ENCODE measurements at regions not wholly inside any gene's neighbourhood (a gene's known extent, or its start where the extent isn't known, plus 50 kb on each side); places are given as distances from the start of the nearest gene placed in this dataset.
A peak's percentile ranks its signal among the peaks of the same experiment; 100 is the strongest.

DNA sequence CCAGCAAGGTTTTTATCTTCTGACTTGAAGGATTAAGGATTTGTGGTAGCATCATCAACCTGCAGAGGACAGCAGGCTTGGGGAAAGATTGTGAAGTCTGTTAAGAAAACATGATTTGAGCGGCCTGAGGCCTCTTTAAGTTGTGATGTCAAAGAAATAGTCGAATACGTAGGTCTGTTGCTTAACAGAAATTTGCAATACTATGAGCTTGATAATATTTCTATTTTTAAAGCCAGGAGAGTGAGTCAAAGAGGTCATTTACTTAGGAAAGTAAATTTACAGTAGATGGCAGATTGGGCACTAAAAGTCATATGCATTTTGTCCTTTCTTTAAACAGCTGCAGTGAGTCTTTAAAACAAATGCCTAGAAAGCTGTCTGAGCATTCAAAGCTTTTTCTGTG is 336.3 kb downstream of the DIPK2A start:
- DNase-seq, result no peak

DNA sequence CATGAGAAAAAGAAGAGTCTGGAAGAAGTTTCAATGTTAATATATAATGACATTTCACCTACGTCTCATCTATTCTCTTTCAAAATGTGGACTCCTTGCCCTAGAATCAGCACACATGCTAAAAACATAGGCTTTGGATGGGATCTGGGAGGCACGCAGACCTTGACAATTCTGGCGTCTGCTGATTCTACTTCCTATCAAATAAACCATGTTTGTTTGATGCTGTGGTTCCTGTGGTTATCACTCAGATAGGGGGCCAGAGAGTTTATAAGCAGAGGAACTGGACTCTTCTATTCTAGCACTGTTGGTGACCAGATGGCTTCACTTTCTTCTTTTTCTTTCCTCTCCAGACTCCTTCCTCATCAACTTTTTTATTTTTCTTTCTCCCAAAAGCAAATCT is 336.8 kb downstream of the DIPK2A start:
- DNase-seq, result no peak

- no peak for DNase-seq
Measured at GRCh38 chr3:144312702-144313101, 341.1 kb downstream of the DIPK2A start.

- DNase-seq, result no peak
Measured at GRCh38 chr3:144314946-144315345, 343.3 kb downstream of the DIPK2A start.

DNA sequence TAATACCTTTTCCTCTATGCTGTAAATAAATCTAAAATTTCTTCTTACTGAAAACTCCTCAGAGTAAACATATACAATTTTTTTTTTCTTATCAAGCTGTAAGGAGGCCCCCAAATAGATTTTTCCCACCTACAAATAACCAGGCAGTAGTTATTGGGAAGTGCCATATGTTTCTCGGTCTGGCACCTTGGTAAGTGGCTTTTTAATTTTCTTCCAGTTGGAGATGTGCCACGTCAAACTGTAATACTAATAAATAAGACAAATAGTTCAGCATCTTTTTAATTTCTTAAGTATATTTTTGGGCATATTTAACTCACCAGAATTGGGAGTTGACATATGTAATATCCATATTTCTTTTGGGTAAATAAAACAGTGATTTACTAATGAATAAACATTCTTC is 346.3 kb downstream of the DIPK2A start:
- no peak for DNase-seq

- no peak for DNase-seq
Measured at GRCh38 chr3:144324076-144324475, 352.5 kb downstream of the DIPK2A start.

- DNase-seq, result no peak
Measured at GRCh38 chr3:144332868-144333267, 361.2 kb downstream of the DIPK2A start.

DNA sequence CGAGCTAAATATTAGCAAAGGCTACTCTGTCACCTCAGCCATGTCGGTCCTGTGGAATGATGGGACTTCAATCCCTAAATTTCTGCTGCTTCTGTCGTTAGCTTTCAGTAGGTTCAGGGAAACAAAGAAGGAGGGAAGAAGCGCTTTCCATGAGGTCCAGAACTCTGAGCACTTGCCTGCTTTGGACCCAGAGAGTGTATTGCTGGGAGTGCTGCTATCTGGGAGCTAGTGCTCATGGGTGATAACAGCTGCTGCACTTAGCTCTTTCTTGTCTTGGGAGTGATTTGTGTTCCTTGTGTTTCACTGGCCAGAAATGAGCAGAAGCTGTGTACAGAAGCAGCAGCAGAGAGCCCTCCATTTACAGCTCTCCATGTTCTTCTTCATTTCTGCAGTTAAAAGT is 369.8 kb downstream of the DIPK2A start:
- DNase-seq, result no peak

DNA sequence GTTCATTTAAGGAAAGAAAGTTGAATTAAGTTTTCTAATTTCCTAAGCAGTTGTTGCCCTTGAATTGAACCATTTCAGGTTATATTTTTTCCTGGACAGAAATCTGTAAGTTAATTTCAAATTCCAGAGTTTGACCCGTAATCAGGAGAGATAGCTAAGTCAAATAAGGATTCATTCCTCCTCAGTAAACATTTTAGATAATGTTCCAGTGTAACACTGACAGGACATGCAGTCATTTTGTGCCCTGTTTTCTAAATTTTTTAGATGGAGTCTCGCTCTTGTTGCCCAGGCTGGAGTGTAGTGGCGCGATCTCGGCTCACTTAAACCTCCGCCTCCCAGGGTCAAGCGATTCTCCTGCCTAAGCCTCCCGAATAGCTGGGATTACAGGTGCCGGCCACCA is 371.7 kb downstream of the DIPK2A start:
- DNase-seq, result no peak

GRCh38 chr3:144343777-144344176 is 372.2 kb downstream of the DIPK2A start:
- DNase-seq, result no peak

GRCh38 chr3:144344925-144345548 is 373.4 kb downstream of the DIPK2A start:
- DNase-seq, result no peak

GRCh38 chr3:144350125-144350524 is 378.5 kb downstream of the DIPK2A start:
- no peak for DNase-seq

DNA sequence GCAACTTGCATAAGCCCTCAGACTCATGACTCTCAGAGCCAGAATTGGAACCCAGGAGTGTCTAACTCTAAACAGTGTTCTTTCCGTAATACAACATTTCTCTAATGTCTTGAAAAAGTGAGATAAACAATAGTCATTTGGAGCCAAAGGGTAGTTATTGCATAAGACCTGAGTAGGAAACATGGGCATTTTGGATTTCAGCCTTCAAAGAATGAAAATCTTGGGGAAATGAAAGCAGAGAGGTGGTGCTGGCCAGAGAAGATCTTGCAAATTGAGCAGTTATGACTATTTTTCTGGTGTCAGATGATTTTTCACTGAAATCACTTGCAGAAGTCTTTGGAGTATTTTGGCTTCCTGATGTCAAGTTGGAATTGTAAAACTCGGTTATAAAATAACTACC is 379.4 kb downstream of the DIPK2A start:
- DNase-seq, result no peak

GRCh38 chr3:144351773-144352365 is 380.2 kb downstream of the DIPK2A start:
- DNase-seq, result no peak

DNA sequence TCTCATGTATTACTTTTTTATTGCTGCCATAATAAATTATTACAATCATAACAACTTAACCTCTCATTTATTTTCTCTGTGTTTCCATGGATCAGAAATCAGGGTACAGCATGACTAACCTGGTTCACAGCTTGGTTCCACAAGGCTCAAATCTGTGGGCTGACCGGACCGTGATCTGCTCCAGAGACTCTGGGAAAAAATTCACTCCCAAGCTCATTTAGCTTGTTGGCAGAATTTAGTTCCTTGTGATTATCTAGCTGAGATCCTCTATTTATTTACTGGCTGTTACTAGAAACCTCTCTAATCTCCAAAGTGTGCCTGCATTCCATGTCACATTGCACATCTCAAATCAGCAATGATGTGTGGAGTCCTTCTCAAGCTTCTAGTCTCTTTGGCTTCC is 386.6 kb downstream of the DIPK2A start:
- no peak for DNase-seq

DNA sequence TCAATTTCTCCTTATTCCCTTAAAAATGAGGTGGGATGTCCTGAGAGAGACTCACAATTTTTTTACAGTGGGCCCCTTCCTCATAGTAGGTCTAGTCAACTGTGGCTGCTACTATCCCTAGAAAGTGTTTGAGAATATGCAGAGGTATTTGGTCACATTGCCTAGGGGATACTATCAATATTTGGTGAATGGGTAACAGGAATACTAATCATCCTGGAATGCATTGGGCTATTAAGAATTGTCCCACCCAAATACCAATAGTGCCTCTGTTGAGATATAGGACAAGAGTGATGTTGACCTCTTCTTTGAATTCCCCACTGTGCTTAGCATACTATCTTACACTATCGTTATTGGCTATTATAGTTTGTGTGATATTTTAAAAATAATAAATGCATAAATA is 389.4 kb downstream of the DIPK2A start:
- no peak for DNase-seq

DNA sequence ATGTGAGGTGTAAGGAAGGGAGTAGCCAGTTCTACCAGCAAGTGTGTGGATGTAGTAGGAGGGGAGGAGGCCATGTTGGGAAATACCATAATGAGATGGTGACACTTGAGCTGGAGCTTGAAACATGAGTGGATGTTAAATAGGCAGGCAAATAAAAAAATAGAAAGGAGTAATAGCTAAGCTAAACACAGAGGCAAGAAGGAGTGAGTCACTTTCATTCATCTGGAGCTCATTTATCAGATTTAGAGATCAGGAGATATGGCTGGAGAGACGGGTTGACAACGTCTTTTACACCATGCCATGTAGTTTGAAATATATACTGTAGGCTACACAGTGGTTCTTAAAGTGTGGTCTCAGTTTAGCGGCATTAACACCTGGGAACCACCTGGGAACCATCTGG is 390.5 kb downstream of the DIPK2A start:
- no peak for DNase-seq

DNA sequence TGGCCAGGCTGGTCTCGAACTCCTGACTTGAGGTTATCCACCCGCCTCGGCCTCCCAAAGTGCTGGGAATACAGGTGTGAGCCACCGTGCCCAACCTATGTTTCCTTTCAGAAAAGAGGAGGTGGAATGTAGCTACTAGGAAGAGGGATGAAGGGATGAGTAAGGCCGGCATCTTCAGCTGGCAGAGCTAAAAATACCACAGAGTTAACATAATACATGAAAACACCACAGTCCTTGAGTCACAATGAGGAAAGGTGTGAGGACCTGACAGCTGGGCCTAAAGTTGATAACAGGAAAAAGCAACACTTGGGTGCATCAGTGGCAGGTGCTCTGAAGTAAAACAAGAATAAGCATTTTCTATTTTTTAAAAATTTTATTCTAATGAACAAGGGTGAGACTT is 392.2 kb downstream of the DIPK2A start:
- no peak for DNase-seq

- DNase-seq, result no peak
Measured at GRCh38 chr3:144364737-144365136, 393.1 kb downstream of the DIPK2A start.

GRCh38 chr3:144369129-144369879 is 397.7 kb downstream of the DIPK2A start:
- peak; percentile 10 for DNase-seq

- DNase-seq, result no peak
Measured at GRCh38 chr3:144375088-144375487, 403.5 kb downstream of the DIPK2A start.

DNA sequence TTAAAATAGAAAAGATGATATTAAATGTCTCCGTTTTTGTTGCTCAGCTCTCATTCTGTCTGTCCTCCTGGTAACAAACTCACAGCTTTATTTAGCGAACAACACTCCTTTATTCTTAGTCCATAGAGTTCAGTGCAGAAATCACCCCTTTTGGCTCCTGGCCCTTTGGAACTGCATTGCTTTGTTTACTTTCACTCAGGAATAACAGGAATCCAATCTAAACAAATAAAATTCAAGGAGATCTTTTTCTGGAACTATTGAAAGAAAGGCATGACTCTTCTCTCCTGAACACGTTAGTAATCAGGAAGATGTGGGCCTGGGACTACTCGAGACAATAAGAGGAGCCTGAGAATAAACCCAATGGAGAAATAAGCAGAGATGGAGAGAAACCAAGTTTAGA is 409.2 kb downstream of the DIPK2A start:
- no peak for DNase-seq

DNA sequence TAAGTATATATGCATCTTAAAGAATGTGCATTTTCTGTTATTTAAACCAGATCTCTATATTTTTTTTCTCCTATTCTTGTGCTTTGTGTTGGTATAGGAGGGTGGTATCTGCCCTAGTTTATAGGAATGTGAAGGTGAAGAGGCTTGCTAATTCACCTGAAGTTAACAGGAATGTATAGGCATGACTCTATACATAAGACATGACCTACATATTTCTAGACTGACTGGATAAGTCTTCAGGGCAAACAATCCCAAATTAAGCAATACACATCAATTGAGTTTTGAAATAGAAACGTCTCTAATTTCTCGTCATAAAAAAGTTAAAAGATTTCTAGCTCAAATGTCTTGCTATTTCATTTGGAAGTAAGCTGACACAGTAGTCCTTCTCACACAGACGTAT is 410.0 kb downstream of the DIPK2A start:
- no peak for DNase-seq

DNA sequence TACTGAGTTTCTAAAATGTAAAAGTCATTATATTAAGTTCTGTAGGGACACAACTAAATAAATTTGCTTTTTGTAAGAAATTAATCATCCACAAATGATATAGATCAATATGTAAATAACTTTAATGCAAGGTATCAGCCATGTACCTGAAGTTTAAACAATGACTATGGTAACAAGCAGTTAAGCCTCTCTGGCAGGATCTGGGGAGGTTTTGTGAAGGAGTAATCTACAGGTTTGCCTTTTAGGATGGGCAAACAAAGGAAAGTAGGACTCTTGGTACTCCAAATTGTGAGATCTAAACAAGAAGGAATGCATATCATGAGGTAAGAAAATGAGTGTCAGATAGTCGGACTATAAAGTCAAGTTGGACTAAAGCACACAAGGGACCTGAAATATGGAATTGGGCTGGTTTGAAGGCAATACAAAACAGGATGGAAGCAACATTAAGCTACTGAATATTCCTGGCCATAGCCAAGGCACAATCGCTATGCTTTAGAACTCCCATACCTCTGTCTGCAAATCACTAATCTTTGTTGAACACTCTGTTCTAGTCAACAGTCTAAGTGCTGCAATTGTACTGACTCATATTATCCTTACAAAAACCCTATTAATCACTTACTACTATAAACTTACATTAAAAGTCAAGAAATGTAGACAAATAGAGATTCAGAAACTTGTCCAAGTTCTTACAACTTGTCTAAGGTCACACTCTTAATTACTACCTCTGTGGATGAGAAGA is 412.8 kb downstream of the DIPK2A start:
- no peak for DNase-seq
